ENCODE measurements at regions not wholly inside any gene's neighbourhood (a gene's known extent, or its start where the extent isn't known, plus 50 kb on each side); places are given as distances from the start of the nearest gene placed in this dataset.

DNA sequence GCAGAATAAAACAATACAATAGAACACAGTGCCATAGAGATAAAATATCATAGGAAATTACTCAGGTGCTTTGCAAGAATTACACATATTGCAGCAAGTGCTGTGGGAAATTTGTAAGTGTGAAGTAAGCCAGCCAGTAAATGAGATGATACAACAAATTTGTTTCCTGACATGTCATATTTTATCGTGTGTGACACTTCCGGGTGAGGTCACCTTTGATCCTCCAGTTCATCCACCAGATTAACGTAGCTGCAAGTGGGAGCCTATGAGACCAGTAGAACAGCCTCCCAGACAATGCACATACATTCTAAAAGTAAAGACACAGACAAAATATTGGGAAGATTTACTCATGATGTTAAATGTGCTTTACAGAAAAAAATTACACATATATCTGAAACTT, 72.2 kb downstream of the PRDM9 start:
- intact Hi-C loops (cut with micrococcal nuclease; ENCODE audit: unreplicated experiment), result no loop called here
- BruUV-seq (replicated peaks), result no TSS peak
- CTCF ChIA-PET, result no interaction called here
- Histone ChIP-seq H3K36me3 (ENCODE audit: low read depth) (no peaks in the 10 kb centered on the region), H3K4me2 (no peak overlapping the region), H3K4me1 (replicated peaks; ENCODE audit: insufficient read depth) (no peaks in the 10 kb centered on the region), H3K27me3 (ENCODE audit: insufficient read depth, low read depth) (no peaks in the 10 kb centered on the region), H3K9me2 (ENCODE audit: insufficient read depth) (no peaks in the 10 kb centered on the region; the same call in 1 of the 2 replicates), H2AFZ (no peak overlapping the region), H3F3A (ENCODE audit: insufficient read depth, low read depth) (no peaks in the 10 kb centered on the region), H4K20me1 (ENCODE audit: insufficient read depth) (no peaks in the 10 kb centered on the region), H3K79me2 (ENCODE audit: low read depth) (no peaks in the 10 kb centered on the region), H3K4me3 (no peak overlapping the region), H3K9me3 (ENCODE audit: insufficient read depth, low read depth) (no peaks in the 10 kb centered on the region), H3K27ac (no peak overlapping the region)
- DNase-seq, result no peak
- POLR2A ChIA-PET (ENCODE audit: unreplicated experiment), result interaction anchor here (0.6 kb wide), 1 partner anchor 18 kb away, joined by 10 read pairs; no protein-coding TSS in a partner anchor
- TF ChIP-seq, protein P1, sequence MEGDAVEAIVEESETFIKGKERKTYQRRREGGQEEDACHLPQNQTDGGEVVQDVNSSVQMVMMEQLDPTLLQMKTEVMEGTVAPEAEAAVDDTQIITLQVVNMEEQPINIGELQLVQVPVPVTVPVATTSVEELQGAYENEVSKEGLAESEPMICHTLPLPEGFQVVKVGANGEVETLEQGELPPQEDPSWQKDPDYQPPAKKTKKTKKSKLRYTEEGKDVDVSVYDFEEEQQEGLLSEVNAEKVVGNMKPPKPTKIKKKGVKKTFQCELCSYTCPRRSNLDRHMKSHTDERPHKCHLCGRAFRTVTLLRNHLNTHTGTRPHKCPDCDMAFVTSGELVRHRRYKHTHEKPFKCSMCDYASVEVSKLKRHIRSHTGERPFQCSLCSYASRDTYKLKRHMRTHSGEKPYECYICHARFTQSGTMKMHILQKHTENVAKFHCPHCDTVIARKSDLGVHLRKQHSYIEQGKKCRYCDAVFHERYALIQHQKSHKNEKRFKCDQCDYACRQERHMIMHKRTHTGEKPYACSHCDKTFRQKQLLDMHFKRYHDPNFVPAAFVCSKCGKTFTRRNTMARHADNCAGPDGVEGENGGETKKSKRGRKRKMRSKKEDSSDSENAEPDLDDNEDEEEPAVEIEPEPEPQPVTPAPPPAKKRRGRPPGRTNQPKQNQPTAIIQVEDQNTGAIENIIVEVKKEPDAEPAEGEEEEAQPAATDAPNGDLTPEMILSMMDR (conservative IDR thresholded peaks at IDR 0.05), result no peak
- TF ChIP-seq EZH2 (IDR thresholded peaks at IDR 0.05; ENCODE audit: low read depth), result no peak

DNA sequence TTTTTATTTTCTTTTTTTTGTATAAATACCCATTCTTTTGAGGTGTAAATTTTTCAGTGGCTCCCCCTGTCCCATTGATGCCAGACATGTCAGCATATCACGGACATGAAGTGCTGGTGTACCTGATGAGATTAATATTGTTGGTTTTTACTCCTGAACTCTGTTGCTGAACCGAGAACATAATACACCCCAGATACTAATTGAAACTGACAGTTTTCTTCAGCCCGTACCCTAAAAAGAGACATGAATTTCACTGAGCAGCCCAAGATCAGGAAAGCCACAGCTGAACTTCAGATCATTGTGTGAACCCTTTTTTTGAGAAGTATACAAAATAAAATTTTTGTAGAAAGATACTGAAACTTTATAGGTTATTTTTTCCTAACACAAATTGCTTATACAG, 75.7 kb downstream of the PRDM9 start:
- DNase-seq, result no peak
- H3K27me3 ChIP-seq (ENCODE audit: insufficient read depth, low read depth), result no peaks in the 10 kb centered on the region
- H3F3A ChIP-seq (ENCODE audit: insufficient read depth, low read depth), result no peaks in the 10 kb centered on the region
- H3K9me2 ChIP-seq (ENCODE audit: insufficient read depth), result no peaks in the 10 kb centered on the region; the same call in 1 of the 2 replicates
- no peaks in the 10 kb centered on the region for H3K4me1 ChIP-seq (replicated peaks; ENCODE audit: insufficient read depth)
- no peak overlapping the region for H3K27ac ChIP-seq
- CTCF ChIA-PET, result no interaction called here
- H3K4me3 ChIP-seq, result no peak overlapping the region
- no TSS peak for BruUV-seq (replicated peaks)
- no peak overlapping the region for H2AFZ ChIP-seq
- no peaks in the 10 kb centered on the region for H3K36me3 ChIP-seq (ENCODE audit: low read depth)
- TF ChIP-seq EZH2 (IDR thresholded peaks at IDR 0.05; ENCODE audit: low read depth), result no peak
- TF ChIP-seq, protein P1 (conservative IDR thresholded peaks at IDR 0.05), result no peak
- H3K79me2 ChIP-seq (ENCODE audit: low read depth), result no peaks in the 10 kb centered on the region
- intact Hi-C loops (cut with micrococcal nuclease; ENCODE audit: unreplicated experiment), result no loop called here
- H3K9me3 ChIP-seq (ENCODE audit: insufficient read depth, low read depth), result no peaks in the 10 kb centered on the region
- POLR2A ChIA-PET (ENCODE audit: unreplicated experiment), result no interaction called here
- no peaks in the 10 kb centered on the region for H4K20me1 ChIP-seq (ENCODE audit: insufficient read depth)
- H3K4me2 ChIP-seq, result no peak overlapping the region

DNA sequence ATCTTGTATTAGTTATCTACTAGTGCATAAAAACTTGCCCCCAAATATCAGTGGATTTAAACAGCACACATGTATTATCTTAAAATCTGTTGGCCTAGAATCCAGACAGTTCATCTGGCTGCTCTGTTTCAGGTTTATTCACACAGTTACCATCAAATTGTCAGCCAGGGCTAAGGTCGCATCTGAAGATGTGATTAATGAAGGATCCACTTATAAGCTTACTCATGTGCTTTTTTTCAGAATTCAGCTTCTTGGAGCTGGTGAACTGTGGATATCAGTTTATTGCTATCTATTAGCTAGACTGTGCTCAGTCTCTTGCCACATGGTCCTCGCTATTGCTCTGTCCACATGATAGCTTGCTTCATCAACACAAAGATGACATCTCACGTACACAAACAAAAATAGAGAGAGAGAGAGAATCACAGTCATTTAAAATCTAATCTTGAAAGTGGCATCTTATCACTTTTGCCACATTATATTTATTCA, 81.5 kb downstream of the PRDM9 start:
- H3K4me2 ChIP-seq, result no peak overlapping the region
- H3K9me2 ChIP-seq (ENCODE audit: insufficient read depth), result peaks cover 3% of the 10 kb centered on the region; the same call in 1 of the 2 replicates
- no peaks in the 10 kb centered on the region for H3K9me3 ChIP-seq (ENCODE audit: insufficient read depth, low read depth)
- no peaks in the 10 kb centered on the region for H3K36me3 ChIP-seq (ENCODE audit: low read depth)
- CTCF ChIA-PET, result no interaction called here
- no peak for TF ChIP-seq EZH2 (IDR thresholded peaks at IDR 0.05; ENCODE audit: low read depth)
- TF ChIP-seq, protein P1 (conservative IDR thresholded peaks at IDR 0.05), result no peak
- H3K27me3 ChIP-seq (ENCODE audit: insufficient read depth, low read depth), result no peaks in the 10 kb centered on the region
- POLR2A ChIA-PET (ENCODE audit: unreplicated experiment), result no interaction called here
- intact Hi-C loops (cut with micrococcal nuclease; ENCODE audit: unreplicated experiment), result no loop called here
- no peaks in the 10 kb centered on the region for H3F3A ChIP-seq (ENCODE audit: insufficient read depth, low read depth)
- no peaks in the 10 kb centered on the region for H4K20me1 ChIP-seq (ENCODE audit: insufficient read depth)
- no peak overlapping the region for H3K27ac ChIP-seq
- no TSS peak for BruUV-seq (replicated peaks)
- H3K4me1 ChIP-seq (replicated peaks; ENCODE audit: insufficient read depth), result no peaks in the 10 kb centered on the region
- H2AFZ ChIP-seq, result 0 out of 2 replicates have a peak overlapping the region, but pooled peaks have one; percentile 40
- DNase-seq, result no peak
- no peaks in the 10 kb centered on the region for H3K79me2 ChIP-seq (ENCODE audit: low read depth)
- H3K4me3 ChIP-seq, result no peak overlapping the region

Data from PC-9 (cell line).